ENCODE measurements at regions not wholly inside any gene's neighbourhood (a gene's known extent, or its start where the extent isn't known, plus 50 kb on each side); places are given as distances from the start of the nearest gene placed in this dataset.

DNA sequence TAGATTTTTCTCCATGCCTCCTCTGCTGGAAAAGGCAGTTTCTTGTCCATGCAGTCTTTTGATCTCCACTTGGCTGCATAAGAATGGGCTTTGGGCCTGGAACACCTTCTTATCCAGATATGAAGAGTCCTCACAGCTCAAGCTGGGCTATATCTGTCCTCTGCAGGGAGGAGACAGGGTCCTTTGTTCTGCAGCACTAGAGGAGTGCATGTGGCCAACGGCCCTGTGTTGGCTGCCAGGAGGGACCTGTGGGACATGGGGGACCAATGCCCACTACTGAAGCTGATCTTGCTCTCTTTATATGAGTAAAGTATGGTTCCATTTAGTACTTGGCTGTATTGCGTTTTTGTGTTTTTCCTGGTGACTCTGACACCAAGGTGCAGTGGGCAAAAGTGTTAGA lies 157.3 kb upstream of the ABI3BP start:
- TF ChIP-seq, protein P1, sequence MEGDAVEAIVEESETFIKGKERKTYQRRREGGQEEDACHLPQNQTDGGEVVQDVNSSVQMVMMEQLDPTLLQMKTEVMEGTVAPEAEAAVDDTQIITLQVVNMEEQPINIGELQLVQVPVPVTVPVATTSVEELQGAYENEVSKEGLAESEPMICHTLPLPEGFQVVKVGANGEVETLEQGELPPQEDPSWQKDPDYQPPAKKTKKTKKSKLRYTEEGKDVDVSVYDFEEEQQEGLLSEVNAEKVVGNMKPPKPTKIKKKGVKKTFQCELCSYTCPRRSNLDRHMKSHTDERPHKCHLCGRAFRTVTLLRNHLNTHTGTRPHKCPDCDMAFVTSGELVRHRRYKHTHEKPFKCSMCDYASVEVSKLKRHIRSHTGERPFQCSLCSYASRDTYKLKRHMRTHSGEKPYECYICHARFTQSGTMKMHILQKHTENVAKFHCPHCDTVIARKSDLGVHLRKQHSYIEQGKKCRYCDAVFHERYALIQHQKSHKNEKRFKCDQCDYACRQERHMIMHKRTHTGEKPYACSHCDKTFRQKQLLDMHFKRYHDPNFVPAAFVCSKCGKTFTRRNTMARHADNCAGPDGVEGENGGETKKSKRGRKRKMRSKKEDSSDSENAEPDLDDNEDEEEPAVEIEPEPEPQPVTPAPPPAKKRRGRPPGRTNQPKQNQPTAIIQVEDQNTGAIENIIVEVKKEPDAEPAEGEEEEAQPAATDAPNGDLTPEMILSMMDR (conservative IDR thresholded peaks at IDR 0.05; ENCODE audit: low read depth, low read length) = no peak
- TF ChIP-seq CEBPB (IDR thresholded peaks at IDR 0.05; ENCODE audit: low read depth, low read length) (no peak), POLR2A (IDR thresholded peaks at IDR 0.05; ENCODE audit: low read depth, low read length) (no peak), RAD21 (IDR thresholded peaks at IDR 0.05; ENCODE audit: low read length) (no peak), MAZ (IDR thresholded peaks at IDR 0.05; ENCODE audit: borderline replicate concordance, low read depth, low read length) (no peak), SMC3 (IDR thresholded peaks at IDR 0.05; ENCODE audit: low read depth, low read length) (no peak), NFE2L2 (IDR thresholded peaks at IDR 0.05; ENCODE audit: low read depth, low read length) (no peak), BHLHE40 (IDR thresholded peaks at IDR 0.05; ENCODE audit: low read depth, low read length) (no peak), MAFK (IDR thresholded peaks at IDR 0.05; ENCODE audit: low read depth, low read length) (no peak), CHD1 (IDR thresholded peaks at IDR 0.05; ENCODE audit: low read depth, low read length) (no peak)

Data from IMR-90 (cell line).